WI38 (cell line): ENCODE measurements at regions not wholly inside any gene's neighbourhood (a gene's known extent, or its start where the extent isn't known, plus 50 kb on each side); places are given as distances from the start of the nearest gene placed in this dataset.
"Not testable (repeated sequence)": the region's sequence is repeated elsewhere in the genome, so short reads cannot be mapped to it uniquely, and the experiment has no call there.

Source experiments
- H3K4me3 ChIP-seq: 2 replicates; pipeline ENCODE4 v1.5.1; 2011; ENCODE audit warnings: low read depth, mild to moderate bottlenecking, control low read depth, low read length
- TF ChIP-seq, protein P1 (sequence below): IDR thresholded peaks from 2 replicates; pipeline ENCODE4 v1.5.1; 2012; ENCODE audit warnings: low read depth, mild to moderate bottlenecking, control low read depth, low read length

DNA sequence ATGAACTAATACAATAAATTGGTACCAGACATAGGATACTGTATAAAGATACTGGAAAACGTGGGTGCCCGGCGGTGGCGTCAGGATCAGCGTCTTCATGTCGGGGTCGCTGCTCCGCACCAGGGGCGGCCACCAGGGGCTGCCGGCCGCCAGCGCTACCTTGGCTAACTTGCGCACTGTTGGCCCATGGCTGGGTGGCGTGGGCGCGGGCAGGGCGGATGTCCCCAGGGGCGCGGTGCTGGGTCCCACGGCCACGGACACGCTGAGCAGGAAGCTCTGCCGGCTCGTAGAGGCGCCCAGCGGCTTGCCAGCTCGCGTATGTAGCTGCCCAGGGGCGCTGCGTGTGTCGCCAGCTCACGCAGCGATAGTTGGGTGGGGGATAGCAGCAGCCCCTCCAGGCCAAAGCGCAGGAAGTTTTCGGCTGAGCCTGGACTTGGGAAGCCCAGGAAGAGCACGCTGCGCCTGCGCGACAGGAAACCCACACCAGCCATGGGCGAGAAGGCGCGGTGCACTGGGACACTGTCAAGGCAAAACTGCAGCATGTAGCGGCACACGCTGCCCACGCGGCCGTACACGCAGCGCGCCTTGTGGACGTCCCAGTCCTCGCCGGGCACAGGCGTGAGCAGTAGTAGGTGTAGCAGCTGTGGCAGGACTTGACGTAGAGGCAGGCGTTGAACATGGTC, 299.9 kb downstream of the CCDC74A start:
- TF ChIP-seq, protein P1, sequence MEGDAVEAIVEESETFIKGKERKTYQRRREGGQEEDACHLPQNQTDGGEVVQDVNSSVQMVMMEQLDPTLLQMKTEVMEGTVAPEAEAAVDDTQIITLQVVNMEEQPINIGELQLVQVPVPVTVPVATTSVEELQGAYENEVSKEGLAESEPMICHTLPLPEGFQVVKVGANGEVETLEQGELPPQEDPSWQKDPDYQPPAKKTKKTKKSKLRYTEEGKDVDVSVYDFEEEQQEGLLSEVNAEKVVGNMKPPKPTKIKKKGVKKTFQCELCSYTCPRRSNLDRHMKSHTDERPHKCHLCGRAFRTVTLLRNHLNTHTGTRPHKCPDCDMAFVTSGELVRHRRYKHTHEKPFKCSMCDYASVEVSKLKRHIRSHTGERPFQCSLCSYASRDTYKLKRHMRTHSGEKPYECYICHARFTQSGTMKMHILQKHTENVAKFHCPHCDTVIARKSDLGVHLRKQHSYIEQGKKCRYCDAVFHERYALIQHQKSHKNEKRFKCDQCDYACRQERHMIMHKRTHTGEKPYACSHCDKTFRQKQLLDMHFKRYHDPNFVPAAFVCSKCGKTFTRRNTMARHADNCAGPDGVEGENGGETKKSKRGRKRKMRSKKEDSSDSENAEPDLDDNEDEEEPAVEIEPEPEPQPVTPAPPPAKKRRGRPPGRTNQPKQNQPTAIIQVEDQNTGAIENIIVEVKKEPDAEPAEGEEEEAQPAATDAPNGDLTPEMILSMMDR: no peak

DNA sequence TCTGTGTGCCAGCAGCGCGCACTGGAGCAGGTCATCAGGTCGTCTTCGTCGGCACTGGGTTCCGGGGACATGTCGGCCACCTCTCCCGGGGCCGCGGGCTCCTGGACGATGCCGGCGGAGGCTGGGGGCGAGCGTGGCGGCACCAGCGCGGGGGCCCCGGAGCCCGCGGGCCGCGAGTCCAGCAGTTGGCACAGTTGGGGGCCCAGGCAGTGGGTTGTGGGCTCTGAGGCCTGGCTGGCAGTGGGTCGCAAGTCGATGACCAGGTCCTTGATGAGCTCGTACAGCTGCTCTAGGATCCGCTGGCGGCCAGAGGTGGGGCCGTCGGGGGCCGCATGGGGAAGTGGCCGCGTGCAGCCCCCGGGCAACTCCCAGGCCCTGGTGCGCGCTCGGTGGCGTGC, 300.5 kb downstream of the CCDC74A start:
- H3K4me3 ChIP-seq: no peak overlapping the region
- TF ChIP-seq, protein P1: no peak

More for the DNA sequence above, 299.9 kb downstream of the CCDC74A start:
- H3K4me3 ChIP-seq: no peak overlapping the region

- H3K4me3 ChIP-seq: not testable (repeated sequence)
Observed at GRCh38 chr2:131828633-131829455, 301.2 kb downstream of the CCDC74A start.

DNA sequence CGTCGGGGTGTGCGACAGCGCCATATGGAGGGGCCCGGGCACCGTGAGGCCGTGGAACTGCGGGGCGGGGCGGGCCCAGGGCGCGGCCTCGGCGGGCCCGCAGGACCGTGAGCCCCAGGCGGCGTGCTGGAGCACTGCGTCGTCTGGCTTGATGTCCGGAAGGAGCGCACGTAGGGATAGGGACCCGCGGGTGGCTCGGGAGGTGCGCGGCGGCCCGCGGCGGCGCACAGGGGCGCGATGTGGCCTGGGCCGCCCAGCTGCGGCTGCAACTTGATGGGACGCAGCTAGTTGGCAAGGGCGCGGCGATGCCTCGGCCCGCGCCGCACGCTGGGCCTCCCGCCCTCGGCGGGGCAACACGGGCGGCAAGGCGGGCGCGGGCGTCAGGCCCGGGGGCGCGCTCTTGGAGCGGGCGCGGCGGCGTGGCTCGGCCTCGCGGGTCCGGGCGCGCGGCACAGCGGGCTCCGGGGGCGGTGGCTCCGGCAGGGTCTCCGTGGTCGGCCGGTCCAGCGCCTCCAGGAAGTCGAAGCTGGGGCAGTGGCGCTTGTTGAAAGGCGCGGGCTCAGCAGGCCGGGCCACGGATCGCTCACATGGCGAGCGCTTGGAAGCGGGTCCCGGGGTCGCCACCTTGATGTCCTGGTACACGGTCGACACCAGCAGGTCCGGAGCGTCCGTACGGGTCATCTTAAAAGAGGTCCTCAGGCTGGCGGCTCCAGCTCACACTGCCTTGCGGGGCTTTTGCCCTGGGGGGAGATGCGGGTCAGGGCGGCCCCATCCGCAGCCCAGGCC, 302.0 kb downstream of the CCDC74A start:
- H3K4me3 ChIP-seq: not testable (repeated sequence)

- not testable (repeated sequence) for H3K4me3 ChIP-seq
Observed at GRCh38 chr2:131830242-131830945, 302.7 kb downstream of the CCDC74A start.

DNA sequence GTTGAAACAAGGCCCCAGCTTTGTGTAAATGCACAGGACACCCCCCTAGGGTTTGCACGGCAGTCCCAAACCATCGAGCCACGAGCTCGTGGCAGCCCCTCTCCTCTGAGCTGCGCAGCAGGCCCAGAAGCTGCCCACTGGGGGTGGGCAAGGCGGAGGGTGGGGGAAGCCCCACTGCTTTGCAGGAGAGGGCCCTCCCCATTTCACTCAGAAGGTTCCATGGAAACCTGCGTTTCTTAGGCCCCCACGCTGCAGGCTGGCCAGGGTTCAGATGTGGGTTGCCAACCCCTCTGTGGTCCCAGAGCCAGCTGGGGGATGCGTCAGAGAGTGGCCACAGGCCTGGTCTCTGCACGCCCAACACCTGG, 303.2 kb downstream of the CCDC74A start:
- H3K4me3 ChIP-seq: not testable (repeated sequence)

DNA sequence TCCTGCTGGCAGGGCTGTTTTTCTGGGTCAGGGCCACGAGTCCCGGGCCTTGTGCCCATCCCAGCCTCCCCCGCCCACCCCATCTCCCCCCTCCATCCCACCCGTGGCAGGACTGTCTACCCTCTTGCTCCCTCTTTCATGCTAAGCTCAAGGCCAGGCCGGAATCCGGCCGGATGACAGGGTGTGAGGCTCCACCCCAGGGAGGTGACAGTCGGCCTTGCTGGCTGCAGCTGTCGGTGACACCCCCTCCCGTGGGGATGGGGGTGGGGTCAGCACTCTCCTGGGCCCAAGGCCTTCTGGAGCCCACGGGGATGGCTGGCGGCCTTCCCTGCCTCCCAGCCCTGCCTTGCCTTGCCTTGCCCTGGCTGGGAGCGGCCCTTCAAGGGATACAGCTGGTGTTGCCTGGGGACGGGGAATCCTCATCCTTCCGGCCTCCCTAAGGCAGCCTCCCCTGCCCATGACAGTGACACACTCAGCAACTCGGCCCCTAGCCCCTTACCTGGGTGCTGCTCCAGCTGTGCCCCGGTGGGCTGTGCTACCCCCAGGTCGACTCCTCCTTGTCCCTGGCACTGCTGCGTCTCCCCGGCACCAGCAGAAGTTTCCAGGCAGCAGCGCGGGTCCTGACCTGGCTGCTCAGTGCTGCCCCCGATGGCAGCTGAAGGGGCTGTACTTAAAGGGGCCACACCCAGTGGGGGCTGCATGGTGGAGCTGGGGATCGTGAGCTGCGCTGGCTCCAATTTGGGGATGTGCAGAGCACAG, 303.9 kb downstream of the CCDC74A start:
- H3K4me3 ChIP-seq: not testable (repeated sequence)

DNA sequence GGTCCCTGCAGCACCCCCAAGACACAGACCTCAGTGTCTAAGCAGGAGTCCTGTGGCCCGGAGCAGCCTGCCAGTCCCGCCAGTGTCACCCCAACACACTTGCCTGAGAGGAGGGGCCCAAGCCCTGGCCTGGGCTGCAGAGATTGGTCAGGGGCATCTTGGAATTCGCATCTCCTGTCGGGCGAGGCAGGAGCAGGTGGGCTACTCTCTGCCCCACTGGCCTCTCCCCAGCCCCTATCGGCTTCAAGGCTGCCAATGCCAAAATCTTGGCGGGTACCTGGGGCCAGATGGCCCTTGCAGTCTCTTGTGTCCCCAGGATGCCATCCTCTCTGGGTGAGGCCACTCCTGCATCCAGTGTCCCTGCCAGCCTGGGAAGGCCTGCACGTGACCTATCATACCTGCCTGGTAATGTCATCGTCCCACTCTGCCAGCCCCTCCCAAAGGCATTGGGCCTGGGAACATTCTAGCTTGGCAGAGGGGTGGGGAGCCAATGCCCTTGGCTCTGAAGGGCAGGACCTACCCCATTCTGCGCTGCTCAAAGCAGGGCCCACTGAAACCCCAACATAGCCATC, 304.6 kb downstream of the CCDC74A start:
- not testable (repeated sequence) for H3K4me3 ChIP-seq

DNA sequence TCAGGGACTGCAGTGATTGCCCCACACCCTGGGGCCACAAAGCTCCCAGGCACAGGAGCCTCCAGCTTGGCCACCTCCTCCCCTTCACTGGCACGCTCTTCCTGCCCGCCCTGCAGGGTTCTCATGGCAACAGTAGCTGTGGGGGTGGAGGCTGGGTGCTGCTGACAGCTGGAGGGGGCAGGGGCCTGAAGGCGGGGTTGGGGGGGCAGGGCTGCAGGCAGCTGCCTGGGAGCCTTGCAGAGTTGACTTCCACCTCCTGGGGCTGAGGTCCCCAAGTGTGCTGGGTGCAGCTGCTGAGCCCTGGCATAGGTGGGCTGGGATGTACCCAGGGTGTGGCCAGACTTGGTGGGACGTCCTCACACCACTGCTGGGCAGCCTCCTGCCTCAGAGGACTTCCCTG, 305.2 kb downstream of the CCDC74A start:
- H3K4me3 ChIP-seq: not testable (repeated sequence)

GRCh38 chr2:131833367-131834202, 305.9 kb downstream of the CCDC74A start:
- not testable (repeated sequence) for H3K4me3 ChIP-seq

GRCh38 chr2:131834203-131835020, 306.7 kb downstream of the CCDC74A start:
- not testable (repeated sequence) for H3K4me3 ChIP-seq

- not testable (repeated sequence) for H3K4me3 ChIP-seq
Observed at GRCh38 chr2:131835022-131835421, 307.3 kb downstream of the CCDC74A start.
